ENCODE measurements at regions not wholly inside any gene's neighbourhood (a gene's known extent, or its start where the extent isn't known, plus 50 kb on each side); places are given as distances from the start of the nearest gene placed in this dataset.

GRCh38 chr13:80030491-80030890 is 310.4 kb downstream of the SPRY2 start:
- Histone ChIP-seq H3K4me2 (no peak overlapping the region), H4K20me1 (ENCODE audit: insufficient read depth) (no peaks in the 10 kb centered on the region), H2AFZ (ENCODE audit: low read depth) (no peak overlapping the region), H3K9ac (no peak overlapping the region), H3K27me3 (ENCODE audit: insufficient read depth, low read depth) (no peaks in the 10 kb centered on the region), H3K79me2 (ENCODE audit: insufficient read depth, low read depth) (no peaks in the 10 kb centered on the region), H3K36me3 (ENCODE audit: insufficient read depth) (no peaks in the 10 kb centered on the region), H3K4me1 (ENCODE audit: low read depth, poor library complexity, severe bottlenecking) (no peaks in the 10 kb centered on the region), H3K4me3 (IDR thresholded peaks at IDR 0.05; ENCODE audit: insufficient read depth, low read depth, low read length) (no peak overlapping the region), H3K27ac (no peak overlapping the region)
- TF ChIP-seq, protein P1, sequence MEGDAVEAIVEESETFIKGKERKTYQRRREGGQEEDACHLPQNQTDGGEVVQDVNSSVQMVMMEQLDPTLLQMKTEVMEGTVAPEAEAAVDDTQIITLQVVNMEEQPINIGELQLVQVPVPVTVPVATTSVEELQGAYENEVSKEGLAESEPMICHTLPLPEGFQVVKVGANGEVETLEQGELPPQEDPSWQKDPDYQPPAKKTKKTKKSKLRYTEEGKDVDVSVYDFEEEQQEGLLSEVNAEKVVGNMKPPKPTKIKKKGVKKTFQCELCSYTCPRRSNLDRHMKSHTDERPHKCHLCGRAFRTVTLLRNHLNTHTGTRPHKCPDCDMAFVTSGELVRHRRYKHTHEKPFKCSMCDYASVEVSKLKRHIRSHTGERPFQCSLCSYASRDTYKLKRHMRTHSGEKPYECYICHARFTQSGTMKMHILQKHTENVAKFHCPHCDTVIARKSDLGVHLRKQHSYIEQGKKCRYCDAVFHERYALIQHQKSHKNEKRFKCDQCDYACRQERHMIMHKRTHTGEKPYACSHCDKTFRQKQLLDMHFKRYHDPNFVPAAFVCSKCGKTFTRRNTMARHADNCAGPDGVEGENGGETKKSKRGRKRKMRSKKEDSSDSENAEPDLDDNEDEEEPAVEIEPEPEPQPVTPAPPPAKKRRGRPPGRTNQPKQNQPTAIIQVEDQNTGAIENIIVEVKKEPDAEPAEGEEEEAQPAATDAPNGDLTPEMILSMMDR (conservative IDR thresholded peaks at IDR 0.05; ENCODE audit: low read depth, low read length) = no peak

DNA sequence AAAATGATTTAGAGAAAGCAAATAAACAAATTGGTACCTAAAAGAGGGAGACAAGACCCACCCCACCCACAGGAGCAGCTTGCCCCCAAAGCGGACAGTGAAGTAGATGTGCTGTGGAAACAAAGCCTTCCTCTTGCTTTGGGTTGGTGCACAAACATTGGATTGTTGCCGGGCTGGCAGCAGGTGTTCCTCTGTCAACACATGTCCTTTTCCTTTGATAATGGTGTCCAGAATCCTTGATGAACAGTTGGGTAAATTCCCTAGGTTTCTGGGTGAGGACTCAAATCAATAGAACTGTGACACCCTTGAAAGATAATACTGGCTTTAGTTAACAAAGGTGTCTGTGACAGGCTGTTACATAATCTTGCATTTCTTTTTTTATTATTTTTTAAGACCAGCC is 311.8 kb downstream of the SPRY2 start:
- no peak overlapping the region for H3K4me2 ChIP-seq
- H3K4me3 ChIP-seq (IDR thresholded peaks at IDR 0.05; ENCODE audit: insufficient read depth, low read depth, low read length) = no peak overlapping the region
- H3K9ac ChIP-seq = no peak overlapping the region
- TF ChIP-seq, protein P1 (conservative IDR thresholded peaks at IDR 0.05; ENCODE audit: low read depth, low read length) = no peak
- no peak overlapping the region for H3K27ac ChIP-seq
- no peaks in the 10 kb centered on the region for H3K4me1 ChIP-seq (ENCODE audit: low read depth, poor library complexity, severe bottlenecking)
- H2AFZ ChIP-seq (ENCODE audit: low read depth) = no peak overlapping the region
- H3K79me2 ChIP-seq (ENCODE audit: insufficient read depth, low read depth) = no peaks in the 10 kb centered on the region
- no peaks in the 10 kb centered on the region for H3K36me3 ChIP-seq (ENCODE audit: insufficient read depth)
- H3K27me3 ChIP-seq (ENCODE audit: insufficient read depth, low read depth) = no peaks in the 10 kb centered on the region
- no peaks in the 10 kb centered on the region for H4K20me1 ChIP-seq (ENCODE audit: insufficient read depth)

DNA sequence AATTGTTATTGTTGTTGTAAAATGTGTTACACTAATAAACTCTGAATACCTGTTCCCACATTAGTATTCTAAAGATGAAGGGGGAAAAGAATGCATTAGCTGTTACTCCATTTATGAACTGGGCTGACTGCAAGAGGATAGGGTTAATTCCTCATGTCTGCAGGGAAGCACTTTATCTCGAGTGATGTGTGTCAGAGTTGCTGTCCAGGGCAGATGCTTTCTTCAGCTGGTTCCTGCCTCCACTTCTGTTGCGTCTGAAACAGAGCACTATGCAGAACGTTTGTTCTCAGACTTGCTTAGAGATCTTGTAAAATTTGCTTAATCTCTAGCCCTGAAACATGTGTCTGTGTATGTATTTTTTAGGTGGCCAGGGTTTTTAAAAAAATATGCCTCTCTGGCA is 318.8 kb downstream of the SPRY2 start:
- H3K27me3 ChIP-seq (ENCODE audit: insufficient read depth, low read depth) = no peaks in the 10 kb centered on the region
- H3K36me3 ChIP-seq (ENCODE audit: insufficient read depth) = no peaks in the 10 kb centered on the region
- H2AFZ ChIP-seq (ENCODE audit: low read depth) = no peak overlapping the region
- TF ChIP-seq, protein P1 (conservative IDR thresholded peaks at IDR 0.05; ENCODE audit: low read depth, low read length) = no peak
- no peak overlapping the region for H3K4me2 ChIP-seq
- H3K4me1 ChIP-seq (ENCODE audit: low read depth, poor library complexity, severe bottlenecking) = no peaks in the 10 kb centered on the region
- H3K4me3 ChIP-seq (IDR thresholded peaks at IDR 0.05; ENCODE audit: insufficient read depth, low read depth, low read length) = no peak overlapping the region
- no peak overlapping the region for H3K9ac ChIP-seq
- no peak overlapping the region for H3K27ac ChIP-seq
- H3K79me2 ChIP-seq (ENCODE audit: insufficient read depth, low read depth) = no peaks in the 10 kb centered on the region
- H4K20me1 ChIP-seq (ENCODE audit: insufficient read depth) = no peaks in the 10 kb centered on the region

- H3K9ac ChIP-seq = no peak overlapping the region
- H3K4me3 ChIP-seq (IDR thresholded peaks at IDR 0.05; ENCODE audit: insufficient read depth, low read depth, low read length) = no peak overlapping the region
- no peaks in the 10 kb centered on the region for H3K79me2 ChIP-seq (ENCODE audit: insufficient read depth, low read depth)
- H3K36me3 ChIP-seq (ENCODE audit: insufficient read depth) = no peaks in the 10 kb centered on the region
- H3K4me2 ChIP-seq = no peak overlapping the region
- no peaks in the 10 kb centered on the region for H3K4me1 ChIP-seq (ENCODE audit: low read depth, poor library complexity, severe bottlenecking)
- H4K20me1 ChIP-seq (ENCODE audit: insufficient read depth) = no peaks in the 10 kb centered on the region
- no peak overlapping the region for H2AFZ ChIP-seq (ENCODE audit: low read depth)
- no peaks in the 10 kb centered on the region for H3K27me3 ChIP-seq (ENCODE audit: insufficient read depth, low read depth)
- no peak overlapping the region for H3K27ac ChIP-seq
- TF ChIP-seq, protein P1 (conservative IDR thresholded peaks at IDR 0.05; ENCODE audit: low read depth, low read length) = no peak
These were observed 328.7 kb downstream of the SPRY2 start for GRCh38 chr13:80012251-80012650.
